Epithelial cell of esophagus (primary cell): ENCODE measurements at regions not wholly inside any gene's neighbourhood (a gene's known extent, or its start where the extent isn't known, plus 50 kb on each side); places are given as distances from the start of the nearest gene placed in this dataset.

Source experiments
- DNase-seq: peaks from one replicate; pipeline ENCODE4 v3.0.0; 2010; ENCODE audit warnings: low read depth
- H3K4me3 ChIP-seq: 2 replicates; pipeline ENCODE4 v1.5.1; 2011; ENCODE audit warnings: mild to moderate bottlenecking, low read length, control low read depth
- TF ChIP-seq, protein P1 (sequence below): IDR thresholded peaks from 2 replicates; pipeline ENCODE4 v1.5.1; 2011; ENCODE audit warnings: low read depth, mild to moderate bottlenecking, low read length, control low read depth, inconsistent platforms; ENCODE audit not compliant: insufficient read depth; ENCODE audit errors: missing control alignments

GRCh38 chr11:8740129-8740528 is 57.5 kb downstream of the RPL27A start:
- no peak for DNase-seq
- H3K4me3 ChIP-seq: no peak overlapping the region
- TF ChIP-seq, protein P1, sequence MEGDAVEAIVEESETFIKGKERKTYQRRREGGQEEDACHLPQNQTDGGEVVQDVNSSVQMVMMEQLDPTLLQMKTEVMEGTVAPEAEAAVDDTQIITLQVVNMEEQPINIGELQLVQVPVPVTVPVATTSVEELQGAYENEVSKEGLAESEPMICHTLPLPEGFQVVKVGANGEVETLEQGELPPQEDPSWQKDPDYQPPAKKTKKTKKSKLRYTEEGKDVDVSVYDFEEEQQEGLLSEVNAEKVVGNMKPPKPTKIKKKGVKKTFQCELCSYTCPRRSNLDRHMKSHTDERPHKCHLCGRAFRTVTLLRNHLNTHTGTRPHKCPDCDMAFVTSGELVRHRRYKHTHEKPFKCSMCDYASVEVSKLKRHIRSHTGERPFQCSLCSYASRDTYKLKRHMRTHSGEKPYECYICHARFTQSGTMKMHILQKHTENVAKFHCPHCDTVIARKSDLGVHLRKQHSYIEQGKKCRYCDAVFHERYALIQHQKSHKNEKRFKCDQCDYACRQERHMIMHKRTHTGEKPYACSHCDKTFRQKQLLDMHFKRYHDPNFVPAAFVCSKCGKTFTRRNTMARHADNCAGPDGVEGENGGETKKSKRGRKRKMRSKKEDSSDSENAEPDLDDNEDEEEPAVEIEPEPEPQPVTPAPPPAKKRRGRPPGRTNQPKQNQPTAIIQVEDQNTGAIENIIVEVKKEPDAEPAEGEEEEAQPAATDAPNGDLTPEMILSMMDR: no peak

- TF ChIP-seq, protein P1: no peak
- DNase-seq: peak; percentile 94
- H3K4me3 ChIP-seq: no peak overlapping the region
Observed at GRCh38 chr11:8744423-8744822, 61.8 kb downstream of the RPL27A start.

DNA sequence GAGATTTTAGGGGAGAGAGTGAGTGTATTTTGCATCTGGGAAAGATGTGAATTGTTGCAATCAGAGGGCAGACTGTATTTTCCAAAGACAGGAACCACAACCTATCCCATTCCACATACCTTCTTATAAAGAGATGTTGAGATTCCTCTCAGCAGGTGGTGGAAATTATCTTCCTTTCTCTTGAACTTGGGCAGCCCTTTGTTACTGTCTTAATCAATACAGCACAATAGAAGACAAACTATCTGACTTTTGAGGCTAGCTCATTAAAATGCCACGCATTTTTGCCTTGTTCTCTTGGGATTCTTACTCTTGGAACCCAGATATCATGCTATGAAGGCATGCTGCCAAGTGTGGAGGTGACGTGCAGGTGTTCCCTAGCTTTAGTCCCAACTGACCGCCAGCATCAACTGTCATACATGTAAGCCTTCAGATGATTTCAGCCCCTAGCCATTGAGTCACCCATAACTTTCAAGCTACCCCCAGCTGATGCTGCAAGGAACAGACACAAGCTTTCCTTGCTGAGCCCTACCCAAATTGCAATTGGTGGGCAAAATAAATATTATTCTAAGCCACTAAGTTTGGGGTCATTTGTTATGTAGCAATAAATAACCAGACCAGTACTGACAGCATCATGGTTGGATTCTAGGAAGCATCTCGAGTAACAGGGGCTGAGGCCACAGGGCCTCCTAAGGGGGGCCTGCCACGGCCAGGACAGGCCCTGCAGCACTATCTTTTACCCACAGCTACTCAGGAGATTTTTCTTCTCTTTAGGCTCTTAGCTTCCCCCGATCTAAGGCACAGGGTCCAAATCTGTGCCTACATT is 63.0 kb downstream of the RPL27A start:
- no peak for DNase-seq
- H3K4me3 ChIP-seq: no peak overlapping the region
- TF ChIP-seq, protein P1: no peak

DNA sequence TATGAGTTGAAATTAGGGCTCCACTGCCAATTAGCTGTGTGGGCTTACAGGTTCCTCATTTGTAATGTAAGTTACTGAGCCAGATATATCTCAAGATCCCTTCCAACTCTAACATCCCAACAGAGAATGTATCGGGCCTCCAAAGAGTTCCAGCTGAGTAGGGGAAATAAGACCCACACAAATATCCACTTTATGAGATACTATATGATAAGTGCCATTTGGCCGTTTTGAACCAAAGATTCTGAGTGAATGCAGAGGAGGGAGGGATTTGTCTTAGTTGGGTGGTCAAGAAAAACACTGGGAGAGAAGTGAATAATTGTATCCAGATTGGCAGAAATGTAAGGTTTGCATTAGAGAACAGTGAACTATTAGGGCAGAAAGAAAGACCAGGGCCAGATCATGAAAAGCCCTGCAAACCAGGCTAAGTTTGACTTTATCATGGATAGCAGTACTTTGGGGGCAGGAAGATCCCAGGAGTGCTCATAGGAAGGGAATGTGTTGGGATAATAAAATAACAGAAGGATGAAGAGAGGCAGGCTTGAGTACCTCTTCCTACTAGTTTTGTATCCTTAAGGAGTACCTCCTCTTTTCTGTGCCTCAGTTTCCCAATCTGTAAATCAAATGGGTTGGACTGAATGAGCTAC is 63.9 kb downstream of the RPL27A start:
- DNase-seq: no peak
- no peak overlapping the region for H3K4me3 ChIP-seq
- TF ChIP-seq, protein P1: no peak

- DNase-seq: no peak
- H3K4me3 ChIP-seq: no peak overlapping the region
- TF ChIP-seq, protein P1: no peak
Observed at GRCh38 chr11:8747173-8747572, 64.6 kb downstream of the RPL27A start.

DNA sequence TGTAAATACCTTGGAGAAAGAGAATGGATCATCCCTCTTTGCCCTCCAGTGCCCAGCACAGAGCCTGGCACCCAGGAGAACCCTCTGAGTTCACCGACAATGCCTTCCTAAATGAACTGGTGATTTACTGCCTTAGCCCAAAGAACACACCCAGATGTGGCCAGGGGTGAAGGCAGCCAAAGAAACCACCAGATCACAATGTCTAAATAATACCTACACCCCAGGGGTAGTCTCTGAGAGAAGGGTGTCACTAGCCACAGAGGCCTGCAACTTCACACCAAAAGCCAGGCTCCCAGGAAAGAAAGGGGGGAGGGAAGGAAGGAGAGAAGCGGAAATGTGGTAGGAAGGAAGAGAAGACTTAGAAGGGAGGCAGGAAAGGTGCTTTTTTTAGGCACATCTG is 65.7 kb downstream of the RPL27A start:
- H3K4me3 ChIP-seq: no peak overlapping the region
- DNase-seq: no peak
- TF ChIP-seq, protein P1: no peak

DNA sequence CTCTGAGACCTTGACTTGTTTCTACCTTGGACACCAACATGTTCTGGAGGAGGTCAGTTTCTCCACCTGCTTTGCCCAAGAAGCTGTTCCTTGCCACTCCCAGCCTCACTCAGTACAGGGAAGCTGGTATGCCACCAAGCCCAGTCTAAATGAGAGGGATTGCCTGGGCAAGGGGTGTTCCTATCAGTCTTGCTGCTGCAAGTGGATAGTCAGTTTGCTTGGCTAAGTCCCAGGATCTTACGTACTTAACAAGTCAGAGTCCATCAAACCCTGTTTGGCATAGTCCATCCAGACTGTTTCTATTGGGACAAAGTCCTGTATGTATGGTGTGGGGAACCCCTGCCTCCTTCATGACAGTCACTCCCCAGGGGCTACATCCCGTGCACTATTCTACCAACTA is 66.6 kb downstream of the RPL27A start:
- TF ChIP-seq, protein P1: no peak
- no peak for DNase-seq
- H3K4me3 ChIP-seq: no peak overlapping the region
